ENCODE measurements at regions not wholly inside any gene's neighbourhood (a gene's known extent, or its start where the extent isn't known, plus 50 kb on each side); places are given as distances from the start of the nearest gene placed in this dataset.

GRCh38 chr3:28109829-28110228 is 131.6 kb upstream of the CMC1 start:
- no peak for DNase-seq

- no peak for DNase-seq
Measured at GRCh38 chr3:28110869-28111268, 130.6 kb upstream of the CMC1 start.

- no peak for DNase-seq
Measured at GRCh38 chr3:28114893-28115292, 126.5 kb upstream of the CMC1 start.

- no peak for DNase-seq
Measured at GRCh38 chr3:28115316-28115715, 126.1 kb upstream of the CMC1 start.

- no peak for DNase-seq
Measured at GRCh38 chr3:28117598-28117997, 123.8 kb upstream of the CMC1 start.

- DNase-seq = no peak
Measured at GRCh38 chr3:28118087-28118486, 123.3 kb upstream of the CMC1 start.

- DNase-seq = no peak
Measured at GRCh38 chr3:28122227-28122626, 119.2 kb upstream of the CMC1 start.

- DNase-seq = no peak
Measured at GRCh38 chr3:28124882-28125281, 116.5 kb upstream of the CMC1 start.

- no peak for DNase-seq
Measured at GRCh38 chr3:28125342-28125741, 116.1 kb upstream of the CMC1 start.

- DNase-seq = no peak
Measured at GRCh38 chr3:28130836-28131235, 110.6 kb upstream of the CMC1 start.

GRCh38 chr3:28132941-28133340 is 108.5 kb upstream of the CMC1 start:
- DNase-seq = no peak

GRCh38 chr3:28134198-28134597 is 107.2 kb upstream of the CMC1 start:
- no peak for DNase-seq

- no peak for DNase-seq
Measured at GRCh38 chr3:28134792-28135375, 106.5 kb upstream of the CMC1 start.

- no peak for DNase-seq
Measured at GRCh38 chr3:28136607-28137216, 104.7 kb upstream of the CMC1 start.

- no peak for DNase-seq
Measured at GRCh38 chr3:28138043-28138610, 103.3 kb upstream of the CMC1 start.

GRCh38 chr3:28139288-28139687 is 102.1 kb upstream of the CMC1 start:
- no peak for DNase-seq

- no peak for DNase-seq
Measured at GRCh38 chr3:28139967-28140634, 101.3 kb upstream of the CMC1 start.

GRCh38 chr3:28140664-28141063 is 100.8 kb upstream of the CMC1 start:
- DNase-seq = no peak

GRCh38 chr3:28149960-28150359 is 91.5 kb upstream of the CMC1 start:
- DNase-seq = no peak

- no peak for DNase-seq
Measured at GRCh38 chr3:28150465-28151206, 90.8 kb upstream of the CMC1 start.

GRCh38 chr3:28151207-28151550 is 90.2 kb upstream of the CMC1 start:
- no peak for DNase-seq

GRCh38 chr3:28151608-28152228 is 89.7 kb upstream of the CMC1 start:
- no peak for DNase-seq

- DNase-seq = no peak
Measured at GRCh38 chr3:28155631-28156030, 85.8 kb upstream of the CMC1 start.

Data from NCI-H526 treated with DMSO at 0.1 percent for 48 hours (cell line).